ENCODE measurements at regions not wholly inside any gene's neighbourhood (a gene's known extent, or its start where the extent isn't known, plus 50 kb on each side); places are given as distances from the start of the nearest gene placed in this dataset.
A peak's percentile ranks its signal among the peaks of the same experiment; 100 is the strongest.
"Not testable (repeated sequence)": the region's sequence is repeated elsewhere in the genome, so short reads cannot be mapped to it uniquely, and the experiment has no call there.

DNA sequence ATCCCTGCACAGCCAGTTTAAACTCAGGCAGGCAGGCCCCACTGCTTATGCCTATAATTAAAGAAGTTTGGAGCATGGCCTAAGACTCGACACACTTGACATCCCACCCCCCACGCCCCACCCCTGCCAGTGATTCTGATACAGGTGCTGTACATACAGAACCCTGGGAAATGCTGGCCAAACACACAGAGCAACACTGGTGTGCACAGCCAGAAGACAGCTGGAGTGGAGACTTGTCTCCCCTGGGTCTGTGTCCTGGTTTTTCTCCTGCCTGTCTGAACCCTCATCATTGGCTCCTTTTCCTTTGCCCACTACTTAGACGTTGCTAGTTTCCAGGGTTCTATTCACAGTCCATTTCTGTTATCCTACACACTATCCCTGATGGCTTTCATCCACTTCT is 76.8 kb downstream of the DLEU7 start:
- DNase-seq (no peak), ATAC-seq (replicated peaks) (no peak)
- Mint-ChIP-seq H3K9me3 (peaks cover 0 to 4% of the 10 kb centered on the region in 2 donors), H3K4me1 (peaks cover 22 to 52% of the 10 kb centered on the region in 2 donors), H3K27me3 (no peaks in the 10 kb centered on the region), H3K27ac (peak overlapping the region; percentile 14), H3K36me3 (peaks cover 0 to 6% of the 10 kb centered on the region in 2 donors), H3K4me3 (no peak overlapping the region)

DNA sequence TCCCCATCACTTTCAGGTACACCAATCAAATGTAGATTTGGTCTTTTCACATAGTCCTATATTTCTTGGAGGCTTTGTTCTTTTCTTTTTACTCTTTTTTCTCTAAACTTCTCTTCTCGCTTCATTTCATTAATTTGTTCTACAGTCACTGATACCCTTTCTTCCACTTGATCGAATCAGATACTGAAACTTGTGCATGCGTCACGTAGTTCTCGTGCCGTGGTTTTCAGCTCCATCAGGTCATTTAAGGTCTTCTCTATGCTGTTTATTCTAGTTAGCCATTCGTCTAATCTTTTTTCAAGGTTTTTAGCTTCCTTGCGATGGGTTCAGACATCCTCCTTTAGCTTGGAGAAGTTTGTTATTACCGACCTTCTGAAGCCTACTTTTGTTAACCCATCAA is 70.6 kb downstream of the DLEU7 start:
- H3K27ac Mint-ChIP-seq: peak overlapping the region; percentile 81
- H3K36me3 Mint-ChIP-seq; ATAC-seq (replicated peaks); H3K9me3 Mint-ChIP-seq; H3K27me3 Mint-ChIP-seq: not testable (repeated sequence)
- H3K4me3 Mint-ChIP-seq: peak overlapping the region; percentile 14 to 28
- DNase-seq: peak; percentile 49
- H3K4me1 Mint-ChIP-seq: peaks cover 9 to 34% of the 10 kb centered on the region in 2 donors
